Iris pigment epithelial cell (primary cell): ENCODE measurements at regions not wholly inside any gene's neighbourhood (a gene's known extent, or its start where the extent isn't known, plus 50 kb on each side); places are given as distances from the start of the nearest gene placed in this dataset.
A peak's percentile ranks its signal among the peaks of the same experiment; 100 is the strongest.
"Not testable (repeated sequence)": the region's sequence is repeated elsewhere in the genome, so short reads cannot be mapped to it uniquely, and the experiment has no call there.

Experiments used
- DNase-seq: peaks from one replicate; pipeline ENCODE4 v3.0.0-alpha.2; 2011; ENCODE audit warnings: low read depth

- peak; percentile 82 for DNase-seq
Measured at GRCh38 chr7:12827920-12828319, 140.5 kb downstream of the ARL4A start.

- DNase-seq = no peak
Measured at GRCh38 chr7:12831024-12831423, 143.6 kb downstream of the ARL4A start.

- no peak for DNase-seq
Measured at GRCh38 chr7:12833829-12834228, 146.4 kb downstream of the ARL4A start.

DNA sequence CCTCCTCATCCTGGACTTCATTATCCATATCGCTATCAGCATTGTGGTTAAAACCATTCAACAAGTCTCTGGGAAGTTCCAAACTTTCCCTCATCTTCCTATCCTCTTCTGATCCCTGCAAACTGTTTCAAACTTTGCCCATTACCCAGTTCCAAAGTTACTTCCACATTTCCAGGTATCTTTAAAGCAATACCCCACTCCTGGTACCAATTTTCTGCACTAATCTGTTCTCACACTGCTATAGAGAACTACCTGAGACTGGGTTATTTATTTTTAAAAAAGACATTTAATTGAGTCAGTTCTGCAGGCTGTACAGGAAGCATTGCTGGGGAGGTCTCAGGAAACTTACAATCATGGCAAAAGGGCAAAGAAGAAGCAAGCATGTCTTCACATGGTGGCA, 147.3 kb downstream of the ARL4A start:
- no peak for DNase-seq

DNA sequence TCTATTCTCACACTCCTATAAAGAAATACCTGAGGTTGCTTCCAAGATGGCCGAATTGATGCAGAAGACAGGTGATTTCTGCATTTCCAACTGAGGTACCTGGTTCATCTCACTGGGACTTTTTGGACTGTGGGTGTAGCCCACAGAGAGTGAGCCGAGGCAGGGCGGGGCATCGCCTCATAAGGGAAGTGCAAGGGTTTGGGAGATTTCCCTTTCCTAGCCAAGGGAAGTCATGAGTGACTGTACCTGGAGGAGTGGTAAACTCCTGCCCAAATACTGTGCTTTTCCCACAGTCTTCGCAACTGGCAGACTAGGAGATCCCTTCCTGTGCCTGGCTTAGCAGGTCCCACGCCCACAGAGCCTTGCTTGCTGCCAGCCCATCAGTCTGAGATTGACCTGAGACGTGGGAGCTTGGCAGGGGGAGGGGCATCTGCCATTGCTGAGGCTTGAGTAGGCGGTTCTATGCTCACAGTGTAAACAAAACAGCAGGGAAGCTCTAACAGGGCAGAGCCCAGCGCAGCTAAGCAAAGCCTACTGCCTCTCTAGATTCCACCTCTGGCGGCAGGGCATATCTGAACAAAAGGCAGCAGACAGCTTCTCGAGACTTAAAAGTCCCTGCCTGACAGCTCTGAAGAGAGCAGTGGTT, 152.2 kb downstream of the ARL4A start:
- DNase-seq = peak; percentile 3

DNA sequence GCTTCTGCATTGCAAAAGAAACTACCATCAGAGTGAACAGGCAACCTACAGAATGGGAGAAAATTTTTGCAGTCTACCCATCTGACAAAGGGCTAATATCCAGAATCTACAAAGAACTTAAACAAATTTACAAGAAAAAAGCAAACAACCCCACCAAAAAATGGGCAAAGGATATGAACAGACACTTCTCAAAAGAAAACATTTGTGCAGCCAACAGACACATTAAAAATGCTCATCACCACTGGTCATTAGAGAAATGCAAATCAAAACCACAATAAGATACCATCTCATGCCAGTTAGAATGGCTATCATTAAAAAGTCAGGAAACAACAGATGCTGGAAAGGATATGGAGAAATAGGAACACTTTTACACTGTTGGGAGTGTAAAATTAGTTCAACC, 157.3 kb downstream of the ARL4A start:
- not testable (repeated sequence) for DNase-seq

DNA sequence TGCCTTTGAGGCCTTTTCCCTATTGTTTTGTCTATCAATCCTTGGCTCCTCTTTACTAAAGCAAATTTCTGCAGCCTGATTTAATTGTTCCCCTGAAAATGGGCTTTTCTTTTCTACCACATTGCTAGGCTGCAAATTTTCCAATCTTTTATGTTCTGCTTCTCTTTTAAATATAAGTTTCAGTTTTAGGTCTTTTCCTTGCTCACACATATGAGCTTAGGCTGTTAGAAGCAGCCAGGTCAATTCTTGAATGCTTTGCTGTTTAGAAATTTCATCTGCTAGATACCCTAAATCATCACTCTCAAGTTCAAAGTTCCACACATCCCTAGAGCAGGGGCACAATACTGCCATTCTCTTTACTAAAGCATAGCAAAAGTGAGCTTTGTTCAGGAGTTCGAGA, 159.6 kb downstream of the ARL4A start:
- no peak for DNase-seq

- no peak for DNase-seq
Measured at GRCh38 chr7:12851142-12851541, 163.7 kb downstream of the ARL4A start.

DNA sequence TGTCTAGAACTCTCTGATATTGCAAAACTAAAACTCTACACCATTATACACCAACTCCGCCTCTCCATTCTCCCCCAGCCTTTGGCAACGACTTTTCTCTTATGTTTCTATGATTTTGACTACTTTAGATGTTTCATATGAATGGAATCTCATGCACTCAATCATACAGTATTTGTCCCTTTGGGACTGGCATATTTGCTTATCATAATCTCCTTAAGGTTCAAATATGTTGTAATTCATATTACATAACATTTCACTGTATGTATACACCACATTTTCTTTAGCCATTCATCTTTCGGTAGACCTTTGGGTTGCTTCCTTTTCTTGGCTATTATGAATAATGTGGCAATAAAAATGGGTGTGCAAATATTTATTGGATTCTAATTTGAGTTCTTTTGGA, 164.4 kb downstream of the ARL4A start:
- DNase-seq = peak; percentile 66

DNA sequence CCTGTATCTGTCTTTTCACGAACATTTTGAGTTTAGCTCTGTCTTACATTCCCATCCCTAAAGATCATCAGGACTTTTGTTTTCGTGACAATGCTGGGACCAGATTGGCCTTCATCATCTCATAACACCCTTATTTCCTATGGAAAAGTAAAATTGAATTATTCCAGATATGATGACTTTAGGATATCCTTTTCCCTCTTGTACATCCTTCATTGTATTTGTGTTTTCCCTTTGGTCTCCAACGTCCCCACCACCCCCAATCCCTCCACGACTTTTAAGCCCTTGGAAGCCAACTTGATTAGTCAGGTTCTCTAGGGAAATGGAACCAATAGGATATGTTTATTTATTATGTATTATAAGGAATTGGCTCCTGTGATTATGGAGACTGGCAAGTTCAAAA, 167.6 kb downstream of the ARL4A start:
- no peak for DNase-seq

DNA sequence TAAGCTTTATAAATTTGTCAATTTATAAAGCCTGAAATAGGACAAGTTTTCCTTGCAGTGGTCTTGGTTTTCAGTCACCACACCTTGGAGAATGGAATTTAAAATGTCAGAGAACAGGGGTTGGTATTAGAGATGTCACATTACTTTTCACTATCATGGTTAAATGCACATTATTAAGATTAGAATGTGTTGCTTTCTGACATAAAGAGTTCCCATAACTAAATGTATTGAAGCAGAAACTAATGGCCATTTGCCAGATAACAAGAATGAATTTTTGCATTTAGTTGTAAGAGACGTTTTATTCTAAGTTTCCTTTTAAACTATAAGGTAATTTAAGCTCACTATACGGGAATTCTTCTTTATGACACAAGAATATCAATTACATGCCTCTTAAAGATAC, 172.3 kb downstream of the ARL4A start:
- DNase-seq = no peak

- peak; percentile 22 for DNase-seq
Measured at GRCh38 chr7:12861070-12861469, 173.6 kb downstream of the ARL4A start.

GRCh38 chr7:12862146-12862545, 174.7 kb downstream of the ARL4A start:
- no peak for DNase-seq

DNA sequence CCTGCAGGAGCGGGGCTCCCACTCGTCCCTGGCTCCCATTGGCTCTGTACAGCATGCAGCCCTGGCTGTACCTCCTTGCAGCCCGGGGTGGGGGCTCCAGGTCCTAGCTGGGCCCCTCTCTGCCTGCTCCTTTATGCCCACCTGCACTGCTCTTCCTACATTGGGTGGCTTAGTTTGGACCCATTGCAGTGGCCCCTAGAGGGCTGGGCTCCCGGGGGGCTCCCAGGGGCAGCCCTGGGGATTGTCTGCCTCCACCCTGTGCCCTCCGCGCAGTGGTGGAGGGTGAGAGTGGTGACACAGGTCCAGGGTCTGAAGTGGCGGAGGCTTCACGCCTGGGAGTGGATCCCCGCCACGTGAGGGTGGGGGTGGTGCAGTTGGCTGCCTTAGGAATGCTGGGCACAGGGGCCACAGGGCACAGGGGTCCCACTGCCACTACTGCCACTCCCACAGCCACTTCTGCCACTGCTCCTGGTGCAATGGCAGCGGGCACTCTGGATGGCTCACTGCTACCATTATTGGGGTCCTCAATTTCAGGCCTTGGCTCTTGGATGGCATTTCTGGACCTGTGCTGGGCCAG, 177.1 kb downstream of the ARL4A start:
- DNase-seq = no peak

GRCh38 chr7:12865593-12865992, 178.2 kb downstream of the ARL4A start:
- DNase-seq = no peak

DNA sequence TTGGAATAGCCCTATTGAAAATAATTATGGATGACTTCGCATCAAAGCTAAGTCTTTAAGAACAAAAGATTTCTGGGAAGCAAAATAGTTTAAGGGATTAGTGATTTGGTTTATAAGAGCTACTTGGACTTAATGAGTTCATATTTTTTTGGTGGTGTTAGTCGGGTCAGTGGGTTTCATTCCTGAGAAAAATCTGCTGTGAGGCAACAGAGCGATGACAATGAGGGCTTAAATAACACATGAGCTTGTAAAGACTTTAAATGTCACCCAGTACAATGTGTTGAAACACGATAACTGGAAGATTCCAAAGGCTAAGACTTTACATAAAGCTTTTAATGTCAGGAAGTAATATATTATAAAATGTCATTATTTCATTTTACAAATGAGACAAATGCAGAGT, 178.8 kb downstream of the ARL4A start:
- DNase-seq = peak; percentile 18

DNA sequence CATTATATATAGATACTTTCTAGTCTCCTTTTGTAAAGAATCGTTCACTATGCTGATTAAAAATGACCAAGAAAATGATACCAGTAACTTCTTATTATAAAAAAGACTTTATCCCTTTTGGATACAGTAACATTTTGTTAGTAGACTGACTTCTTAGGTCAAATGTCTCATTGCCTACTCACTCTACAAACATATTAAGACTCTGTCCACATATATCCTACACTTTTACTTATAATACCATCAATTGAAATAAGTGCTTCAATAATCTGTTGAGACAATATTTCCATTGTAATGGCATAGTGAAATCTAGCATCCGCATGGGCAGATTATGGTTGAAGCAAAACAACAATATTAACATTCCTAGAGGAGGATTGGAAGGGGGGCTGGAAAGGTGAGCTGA, 180.6 kb downstream of the ARL4A start:
- no peak for DNase-seq

GRCh38 chr7:12870219-12870618, 182.8 kb downstream of the ARL4A start:
- DNase-seq = no peak

DNA sequence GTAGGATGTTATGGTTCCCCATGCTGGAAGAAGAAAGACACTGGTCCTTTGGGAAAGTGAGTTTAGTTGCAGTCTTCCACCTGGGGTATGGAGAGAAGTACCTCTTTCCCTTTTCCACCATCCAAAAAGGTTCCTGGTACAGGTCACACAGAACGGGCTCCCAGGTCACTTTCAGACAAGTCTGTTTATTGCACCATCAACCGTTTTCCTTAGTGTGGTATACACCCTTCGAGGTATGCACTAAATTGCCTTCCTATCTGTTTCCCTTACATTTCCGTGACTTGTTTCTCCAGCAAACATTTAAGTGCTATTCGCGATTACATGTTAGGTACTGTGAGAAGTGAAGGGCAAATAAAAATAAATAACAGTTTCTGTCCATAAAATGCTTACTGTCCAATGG, 185.1 kb downstream of the ARL4A start:
- DNase-seq = no peak

GRCh38 chr7:12873571-12873970, 186.1 kb downstream of the ARL4A start:
- no peak for DNase-seq

GRCh38 chr7:12879139-12879538, 191.7 kb downstream of the ARL4A start:
- DNase-seq = no peak

DNA sequence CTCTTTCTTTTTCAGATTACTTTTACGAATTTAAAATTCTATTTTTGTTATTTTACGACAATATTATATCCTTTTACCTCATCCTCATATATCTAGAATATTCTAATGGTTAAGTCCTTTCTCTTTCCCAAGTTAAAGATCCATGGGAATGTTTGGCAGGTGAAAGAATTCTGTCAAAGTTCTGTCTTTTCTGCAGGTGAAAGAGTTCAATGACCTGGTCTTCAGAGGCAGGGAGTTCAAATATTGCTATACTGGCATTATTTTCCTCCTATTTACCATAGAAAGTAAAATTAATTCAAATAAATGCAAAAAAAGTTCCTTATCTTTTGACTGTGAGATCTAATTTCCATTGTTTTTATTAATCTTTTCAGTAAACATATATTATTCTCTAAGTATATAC, 194.3 kb downstream of the ARL4A start:
- no peak for DNase-seq

DNA sequence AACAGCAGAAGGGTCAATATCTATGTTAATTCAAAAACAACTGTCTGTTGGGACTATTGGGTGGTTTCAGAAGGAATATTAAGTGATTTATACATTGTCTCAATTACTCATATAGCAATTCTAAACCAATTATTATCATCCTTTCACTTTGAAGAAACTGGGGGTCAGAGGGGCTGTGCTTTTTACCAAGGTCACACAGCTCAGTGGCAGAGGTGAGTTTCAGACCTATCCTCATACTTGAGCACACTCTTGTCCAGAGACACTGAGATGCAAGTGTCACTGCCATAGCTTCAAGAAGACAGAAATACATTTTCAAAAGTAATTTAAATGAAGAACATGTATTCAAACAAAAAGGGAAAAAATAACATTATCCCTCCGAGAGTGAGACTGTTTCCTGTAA, 195.3 kb downstream of the ARL4A start:
- DNase-seq = no peak

- peak; percentile 31 for DNase-seq
Measured at GRCh38 chr7:12884033-12884432, 196.6 kb downstream of the ARL4A start.
